Neural progenitor cell (in vitro differentiated cells): ENCODE measurements at regions not wholly inside any gene's neighbourhood (a gene's known extent, or its start where the extent isn't known, plus 50 kb on each side); places are given as distances from the start of the nearest gene placed in this dataset.
"Not testable (repeated sequence)": the region's sequence is repeated elsewhere in the genome, so short reads cannot be mapped to it uniquely, and the experiment has no call there.

ENCODE experiments used
- DNase-seq: peaks from one replicate; pipeline ENCODE4 v3.0.0-alpha.2; 2016; ENCODE audit warnings: low spot score
- H2AFZ ChIP-seq: fragments of 200-600 bp; sonication (generic); replicated peaks from 2 replicates; pipeline ENCODE4 v1.6.1; 2016; ENCODE audit warnings: antibody characterized with exemption
- H3F3A ChIP-seq: fragments of 200-600 bp; sonication (generic); 2 replicates; pipeline ENCODE4 v1.6.1; 2016; ENCODE audit warnings: antibody characterized with exemption, low read depth
- H3K27ac ChIP-seq: fragments of 200-600 bp; sonication (generic); 2 replicates; pipeline ENCODE4 v1.5.1; 2016; ENCODE audit warnings: mild to moderate bottlenecking
- H3K27me3 ChIP-seq: fragments of 200-600 bp; sonication (generic); 2 replicates; pipeline ENCODE4 v1.6.1; 2016; ENCODE audit warnings: mild to moderate bottlenecking, moderate library complexity
- H3K36me3 ChIP-seq: fragments of 200-600 bp; sonication (generic); 2 replicates; pipeline ENCODE4 v1.5.1; 2016
- H3K4me1 ChIP-seq: fragments of 200-600 bp; sonication (generic); 2 replicates; pipeline ENCODE4 v1.6.1; 2016; ENCODE audit warnings: mixed run types
- H3K4me2 ChIP-seq: fragments of 200-600 bp; sonication (generic); 2 replicates; pipeline ENCODE4 v1.6.1; 2016
- H3K4me3 ChIP-seq: fragments of 200-600 bp; sonication (generic); 2 replicates; pipeline ENCODE4 v1.5.1; 2016
- H3K79me2 ChIP-seq: fragments of 200-600 bp; sonication (generic); 2 replicates; pipeline ENCODE4 v1.6.1; 2016; ENCODE audit warnings: low read depth
- H3K9ac ChIP-seq: fragments of 200-600 bp; sonication (generic); 2 replicates; pipeline ENCODE4 v1.6.1; 2016
- H3K9me3 ChIP-seq: fragments of 200-600 bp; sonication (generic); 2 replicates; pipeline ENCODE4 v1.5.1; 2016; ENCODE audit warnings: low read depth
- H4K20me1 ChIP-seq: fragments of 200-600 bp; sonication (generic); 2 replicates; pipeline ENCODE4 v1.6.1; 2016; ENCODE audit warnings: low read depth
- H3K27ac Mint-ChIP-seq: 3 replicates; pipeline ENCODE4 v1.8.0; 2021; ENCODE audit warnings: mixed read lengths
- H3K27me3 Mint-ChIP-seq: 2 replicates; pipeline ENCODE4 v1.8.0; 2022; ENCODE audit warnings: low read depth, mild to moderate bottlenecking, inconsistent platforms, moderate library complexity, mixed read lengths; ENCODE audit not compliant: insufficient read depth
- H3K36me3 Mint-ChIP-seq: 3 replicates; pipeline ENCODE4 v1.8.0; 2021; ENCODE audit warnings: mixed read lengths
- H3K4me1 Mint-ChIP-seq: 3 replicates; pipeline ENCODE4 v1.8.0; 2021; ENCODE audit warnings: mixed read lengths
- H3K4me3 Mint-ChIP-seq: 3 replicates; pipeline ENCODE4 v1.8.0; 2021; ENCODE audit warnings: mild to moderate bottlenecking, moderate library complexity, mixed read lengths
- H3K9me3 Mint-ChIP-seq: 3 replicates; pipeline ENCODE4 v1.8.0; 2020; ENCODE audit warnings: mixed read lengths
- EZH2 ChIP-seq: fragments of 200-600 bp; sonication (generic); IDR thresholded peaks from 2 replicates; pipeline ENCODE4 v1.6.1; 2017; ENCODE audit warnings: antibody characterized with exemption, mild to moderate bottlenecking, moderate library complexity
- EZH2phosphoT487 ChIP-seq: fragments of 200-600 bp; sonication (generic); IDR thresholded peaks from 2 replicates; pipeline ENCODE4 v1.6.1; 2017; ENCODE audit warnings: antibody characterized with exemption
- TF ChIP-seq, protein P1 (sequence below): fragments of 200-600 bp; sonication (generic); IDR thresholded peaks from 2 replicates; pipeline ENCODE4 v1.5.1; 2017; ENCODE audit warnings: antibody characterized with exemption, mild to moderate bottlenecking

DNA sequence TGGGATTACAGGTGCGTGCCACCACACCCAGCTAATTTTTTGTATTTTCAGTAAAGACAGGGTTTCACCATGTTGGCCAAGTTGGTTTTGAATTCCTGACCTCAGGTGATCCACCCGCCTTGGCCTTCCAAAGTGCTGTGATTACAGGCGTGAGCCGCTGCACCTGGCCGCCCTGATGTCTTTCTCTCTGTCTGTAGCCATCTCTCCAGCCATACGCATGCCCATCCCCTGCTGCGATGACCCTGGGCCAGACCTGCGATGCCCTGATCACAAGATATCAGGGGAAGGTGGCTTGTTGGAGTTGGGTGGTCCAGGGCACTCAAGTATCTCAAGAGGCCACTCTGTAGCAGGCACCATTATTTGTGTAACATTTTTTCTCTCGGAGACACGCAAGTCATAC, 54.4 kb upstream of the RBFOX2 start:
- H3K27me3 Mint-ChIP-seq: peaks cover 4% of the 10 kb centered on the region
- no peaks in the 10 kb centered on the region for H3K9me3 Mint-ChIP-seq
- H3K9me3 ChIP-seq: no peaks in the 10 kb centered on the region
- no peaks in the 10 kb centered on the region for H3K36me3 ChIP-seq
- no peaks in the 10 kb centered on the region for H3K36me3 Mint-ChIP-seq
- no peak for TF ChIP-seq EZH2
- TF ChIP-seq EZH2phosphoT487: no peak
- TF ChIP-seq, protein P1, sequence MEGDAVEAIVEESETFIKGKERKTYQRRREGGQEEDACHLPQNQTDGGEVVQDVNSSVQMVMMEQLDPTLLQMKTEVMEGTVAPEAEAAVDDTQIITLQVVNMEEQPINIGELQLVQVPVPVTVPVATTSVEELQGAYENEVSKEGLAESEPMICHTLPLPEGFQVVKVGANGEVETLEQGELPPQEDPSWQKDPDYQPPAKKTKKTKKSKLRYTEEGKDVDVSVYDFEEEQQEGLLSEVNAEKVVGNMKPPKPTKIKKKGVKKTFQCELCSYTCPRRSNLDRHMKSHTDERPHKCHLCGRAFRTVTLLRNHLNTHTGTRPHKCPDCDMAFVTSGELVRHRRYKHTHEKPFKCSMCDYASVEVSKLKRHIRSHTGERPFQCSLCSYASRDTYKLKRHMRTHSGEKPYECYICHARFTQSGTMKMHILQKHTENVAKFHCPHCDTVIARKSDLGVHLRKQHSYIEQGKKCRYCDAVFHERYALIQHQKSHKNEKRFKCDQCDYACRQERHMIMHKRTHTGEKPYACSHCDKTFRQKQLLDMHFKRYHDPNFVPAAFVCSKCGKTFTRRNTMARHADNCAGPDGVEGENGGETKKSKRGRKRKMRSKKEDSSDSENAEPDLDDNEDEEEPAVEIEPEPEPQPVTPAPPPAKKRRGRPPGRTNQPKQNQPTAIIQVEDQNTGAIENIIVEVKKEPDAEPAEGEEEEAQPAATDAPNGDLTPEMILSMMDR: no peak
- H3K4me1 Mint-ChIP-seq: peaks cover 5% of the 10 kb centered on the region
- H3F3A ChIP-seq: no peaks in the 10 kb centered on the region
- no peaks in the 10 kb centered on the region for H3K79me2 ChIP-seq
- no peak overlapping the region for H3K9ac ChIP-seq
- H3K27ac Mint-ChIP-seq: no peak overlapping the region
- H2AFZ ChIP-seq: no peak overlapping the region
- DNase-seq: no peak
- no peaks in the 10 kb centered on the region for H3K4me1 ChIP-seq
- H3K27ac ChIP-seq: no peak overlapping the region
- H4K20me1 ChIP-seq: no peaks in the 10 kb centered on the region
- H3K4me3 Mint-ChIP-seq: no peak overlapping the region
- no peak overlapping the region for H3K4me3 ChIP-seq
- H3K4me2 ChIP-seq: no peak overlapping the region
- no peaks in the 10 kb centered on the region for H3K27me3 ChIP-seq

DNA sequence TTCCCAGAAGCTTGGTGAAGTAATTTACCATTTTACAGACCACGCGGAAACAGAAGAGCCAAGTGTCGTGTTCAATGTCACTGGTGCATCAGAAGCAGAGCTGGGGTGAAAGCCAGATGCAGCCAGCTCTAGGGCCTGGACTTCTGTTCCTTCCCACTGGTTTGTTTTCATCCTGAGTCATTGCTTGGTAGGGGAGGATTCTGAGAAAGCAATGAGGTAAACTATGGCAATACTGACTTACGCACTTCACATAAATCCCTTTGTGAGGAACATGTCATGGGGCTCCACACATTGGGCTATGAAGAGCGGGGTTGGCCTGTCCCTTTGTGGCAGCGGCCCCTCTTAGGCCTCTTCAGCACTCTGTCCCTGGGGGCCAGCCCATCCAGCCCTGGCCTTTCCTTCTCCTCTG, 52.4 kb upstream of the RBFOX2 start:
- H3K27ac ChIP-seq: no peak overlapping the region
- H4K20me1 ChIP-seq: no peaks in the 10 kb centered on the region
- no peaks in the 10 kb centered on the region for H3K36me3 ChIP-seq
- H3K27me3 ChIP-seq: no peaks in the 10 kb centered on the region
- DNase-seq: no peak
- H3K79me2 ChIP-seq: no peaks in the 10 kb centered on the region
- no peaks in the 10 kb centered on the region for H3K4me1 ChIP-seq
- no peaks in the 10 kb centered on the region for H3K9me3 ChIP-seq
- H3K4me1 Mint-ChIP-seq: peaks cover 5% of the 10 kb centered on the region
- H3K4me3 Mint-ChIP-seq: no peak overlapping the region
- H3K27ac Mint-ChIP-seq: no peak overlapping the region
- H3K9ac ChIP-seq: no peak overlapping the region
- H3K9me3 Mint-ChIP-seq: no peaks in the 10 kb centered on the region
- peaks cover 7% of the 10 kb centered on the region for H3K27me3 Mint-ChIP-seq
- no peak overlapping the region for H2AFZ ChIP-seq
- no peak overlapping the region for H3K4me3 ChIP-seq
- TF ChIP-seq EZH2phosphoT487 (no peak), EZH2 (no peak)
- TF ChIP-seq, protein P1: no peak
- no peaks in the 10 kb centered on the region for H3F3A ChIP-seq
- no peak overlapping the region for H3K4me2 ChIP-seq
- H3K36me3 Mint-ChIP-seq: no peaks in the 10 kb centered on the region

DNA sequence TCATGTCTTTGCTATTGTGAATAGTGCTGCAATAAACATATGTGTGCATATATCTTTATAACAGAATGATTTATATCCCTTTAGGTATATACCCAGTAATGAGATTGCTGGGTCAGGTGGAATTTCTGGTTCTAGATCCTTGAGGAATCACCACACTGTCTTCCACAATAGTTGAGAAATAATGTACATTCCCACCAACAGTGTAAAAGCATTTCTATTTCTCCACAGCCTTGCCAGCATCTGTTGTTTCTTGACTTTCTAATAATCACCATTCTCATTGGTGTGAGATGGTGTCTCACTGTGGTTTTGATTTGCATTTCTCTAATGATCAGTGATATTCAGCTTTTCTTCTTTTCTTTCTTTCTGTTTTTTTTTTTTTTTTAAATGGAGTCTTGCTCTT, 51.7 kb upstream of the RBFOX2 start:
- H3K27me3 ChIP-seq, H4K20me1 ChIP-seq, H3K36me3 ChIP-seq, H3K27me3 Mint-ChIP-seq, H3F3A ChIP-seq, H3K36me3 Mint-ChIP-seq, H2AFZ ChIP-seq, H3K27ac ChIP-seq, H3K9me3 ChIP-seq, H3K4me1 Mint-ChIP-seq, H3K79me2 ChIP-seq, H3K9me3 Mint-ChIP-seq, H3K4me1 ChIP-seq, H3K9ac ChIP-seq, H3K27ac Mint-ChIP-seq, H3K4me3 Mint-ChIP-seq, DNase-seq, H3K4me3 ChIP-seq, H3K4me2 ChIP-seq: not testable (repeated sequence)

DNA sequence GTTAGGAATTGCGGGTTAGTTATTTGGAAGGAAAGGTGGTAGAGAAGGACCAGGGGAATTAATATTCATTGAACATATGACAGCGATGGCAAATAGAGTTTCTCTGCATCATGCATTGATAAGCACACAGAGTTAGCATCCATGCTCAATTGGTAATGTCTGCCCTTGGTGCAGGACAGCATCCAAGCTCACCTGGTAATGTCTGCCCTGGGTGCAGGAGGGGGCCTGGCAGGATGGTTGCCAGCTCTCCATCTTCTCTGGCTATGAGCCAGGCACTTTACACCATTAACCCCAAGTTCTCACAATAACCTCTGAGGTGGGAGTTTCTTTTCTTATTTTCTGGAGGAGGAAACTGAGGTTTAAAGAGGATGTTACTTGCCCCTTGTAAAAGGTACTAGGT, 50.4 kb upstream of the RBFOX2 start:
- TF ChIP-seq EZH2 (no peak), EZH2phosphoT487 (no peak)
- TF ChIP-seq, protein P1: no peak
- Histone ChIP-seq H3K4me2 (no peak overlapping the region), H3K79me2 (no peaks in the 10 kb centered on the region), H3K27ac (no peak overlapping the region), H3F3A (no peaks in the 10 kb centered on the region), H3K9ac (no peak overlapping the region), H3K4me3 (no peak overlapping the region), H3K27me3 (no peaks in the 10 kb centered on the region), H3K9me3 (no peaks in the 10 kb centered on the region), H3K36me3 (no peaks in the 10 kb centered on the region), H4K20me1 (no peaks in the 10 kb centered on the region), H3K4me1 (no peaks in the 10 kb centered on the region), H2AFZ (peak overlapping the region; percentile 17)
- H3K27me3 Mint-ChIP-seq: peaks cover 9% of the 10 kb centered on the region
- no peak for DNase-seq
- no peaks in the 10 kb centered on the region for H3K36me3 Mint-ChIP-seq
- no peaks in the 10 kb centered on the region for H3K9me3 Mint-ChIP-seq
- H3K4me1 Mint-ChIP-seq: peaks cover 5% of the 10 kb centered on the region
- H3K27ac Mint-ChIP-seq: peak overlapping the region; percentile 75
- no peak overlapping the region for H3K4me3 Mint-ChIP-seq
